Esophagus muscularis mucosa (tissue), 4 donors: ENCODE measurements at regions not wholly inside any gene's neighbourhood (a gene's known extent, or its start where the extent isn't known, plus 50 kb on each side); places are given as distances from the start of the nearest gene placed in this dataset.

Experiments
- DNase-seq: peaks from one replicate; pipeline ENCODE4 v3.0.0-alpha.2; 2017; ENCODE audit errors: extremely low spot score
- H3K27ac ChIP-seq, 4 donors: fragments of 200-600 bp; sonication (generic); replicated peaks in 1 of 4; 1 replicate in 3 of 4; 2 replicates in 1 of 4; pipeline ENCODE4 v1.5.1; 2016 to 2019; ENCODE audit warnings: mild to moderate bottlenecking in 1 of 4
- H3K27me3 ChIP-seq, 4 donors: fragments of 200-600 bp; sonication (generic); one replicate each; pipeline versions ENCODE4 v1.5.1 to v1.6.0; 2016 to 2019
- H3K36me3 ChIP-seq, 4 donors: fragments of 200-600 bp; sonication (generic); one replicate each; pipeline ENCODE4 v1.5.1; 2016 to 2019
- H3K4me1 ChIP-seq, 4 donors: fragments of 200-600 bp; sonication (generic); one replicate each; pipeline ENCODE4 v1.5.1; 2016 to 2019
- H3K4me3 ChIP-seq, 4 donors: fragments of 200-600 bp; sonication (generic); 1 replicate in 2 of 4; 2 replicates in 2 of 4; pipeline ENCODE4 v1.5.1; 2016 to 2019; ENCODE audit warnings: mild to moderate bottlenecking in 4 of 4, moderate library complexity in 1 of 4
- H3K9me3 ChIP-seq, 4 donors: fragments of 200-600 bp; sonication (generic); 1 replicate in 3 of 4; 2 replicates in 1 of 4; pipeline ENCODE4 v1.5.1; 2016 to 2019
- EP300 ChIP-seq: sonication (generic); formaldehyde crosslinking; IDR thresholded peaks from one replicate; pipeline ENCODE4 v1.6.1; 2017; ENCODE audit warnings: antibody characterized with exemption
- POLR2A ChIP-seq: fragments of 450-650 bp; IDR thresholded peaks from one replicate; pipeline ENCODE4 v1.6.1; 2017; ENCODE audit warnings: antibody characterized with exemption, moderate library complexity, mild to moderate bottlenecking, low read depth
- POLR2AphosphoS5 ChIP-seq, 2 donors: sonication (generic); formaldehyde crosslinking; IDR thresholded peaks; one replicate each; pipeline ENCODE4 v1.6.1; 2017; ENCODE audit warnings: antibody characterized with exemption in 2 of 2
- WGBS: methylation state at CpG from one replicate; pipeline ENCODE4 v1.1.5; 2018; 5-methylcytosine and 5-hydroxymethylcytosine counted together
- intact Hi-C: fragments of 100-400 bp; cut with DNase I; formaldehyde crosslinking; loops from one replicate; pipeline ENCODE4 v1.15.1; 2023
- TF ChIP-seq, protein P1 (sequence below), 3 experiments: fragments of 200-600 bp in 2 of 3; fragments of 450-650 bp in 1 of 3; sonication (generic) in 2 of 3; IDR thresholded peaks; one replicate each; pipeline ENCODE4 v1.5.1; 2017 to 2019; ENCODE audit warnings: antibody characterized with exemption in 3 of 3, mild to moderate bottlenecking in 2 of 3, moderate library complexity in 1 of 3

DNA sequence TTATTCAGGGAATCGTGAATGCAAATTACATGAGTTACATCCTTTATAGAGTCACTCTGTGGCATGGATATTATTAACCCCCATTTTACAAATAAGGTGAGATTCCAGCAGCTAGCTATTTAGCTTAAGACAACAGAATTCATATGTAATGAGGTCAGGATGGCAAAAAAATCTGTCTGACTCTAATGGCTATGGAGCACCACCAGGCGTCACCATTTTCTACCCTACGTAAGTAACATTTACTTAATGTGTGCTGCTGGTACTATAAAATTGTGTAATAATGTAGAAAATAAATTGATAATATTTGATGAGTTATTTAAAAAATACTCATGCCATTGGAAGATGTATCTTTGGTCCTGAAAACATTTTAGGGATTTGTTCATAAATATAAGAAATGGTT is 2040.1 kb upstream of the LRRTM1 start:
- Histone ChIP-seq H3K4me1 (no peaks in the 10 kb centered on the region), H3K9me3 (no peaks in the 10 kb centered on the region), H3K4me3 (no peak overlapping the region), H3K36me3 (no peaks in the 10 kb centered on the region), H3K27me3 (no peaks in the 10 kb centered on the region), H3K27ac (no peak overlapping the region)
- 88% methylated on average over 3 of the region's 3 CpGs for WGBS
- intact Hi-C loops, result no loop called here
- TF ChIP-seq EP300 (no peak), POLR2A (no peak), POLR2AphosphoS5 (IDR thresholded peaks at IDR 0.05) (no peak)
- TF ChIP-seq, protein P1, sequence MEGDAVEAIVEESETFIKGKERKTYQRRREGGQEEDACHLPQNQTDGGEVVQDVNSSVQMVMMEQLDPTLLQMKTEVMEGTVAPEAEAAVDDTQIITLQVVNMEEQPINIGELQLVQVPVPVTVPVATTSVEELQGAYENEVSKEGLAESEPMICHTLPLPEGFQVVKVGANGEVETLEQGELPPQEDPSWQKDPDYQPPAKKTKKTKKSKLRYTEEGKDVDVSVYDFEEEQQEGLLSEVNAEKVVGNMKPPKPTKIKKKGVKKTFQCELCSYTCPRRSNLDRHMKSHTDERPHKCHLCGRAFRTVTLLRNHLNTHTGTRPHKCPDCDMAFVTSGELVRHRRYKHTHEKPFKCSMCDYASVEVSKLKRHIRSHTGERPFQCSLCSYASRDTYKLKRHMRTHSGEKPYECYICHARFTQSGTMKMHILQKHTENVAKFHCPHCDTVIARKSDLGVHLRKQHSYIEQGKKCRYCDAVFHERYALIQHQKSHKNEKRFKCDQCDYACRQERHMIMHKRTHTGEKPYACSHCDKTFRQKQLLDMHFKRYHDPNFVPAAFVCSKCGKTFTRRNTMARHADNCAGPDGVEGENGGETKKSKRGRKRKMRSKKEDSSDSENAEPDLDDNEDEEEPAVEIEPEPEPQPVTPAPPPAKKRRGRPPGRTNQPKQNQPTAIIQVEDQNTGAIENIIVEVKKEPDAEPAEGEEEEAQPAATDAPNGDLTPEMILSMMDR (IDR thresholded peaks at IDR 0.05), result no peak
- DNase-seq, result no peak

DNA sequence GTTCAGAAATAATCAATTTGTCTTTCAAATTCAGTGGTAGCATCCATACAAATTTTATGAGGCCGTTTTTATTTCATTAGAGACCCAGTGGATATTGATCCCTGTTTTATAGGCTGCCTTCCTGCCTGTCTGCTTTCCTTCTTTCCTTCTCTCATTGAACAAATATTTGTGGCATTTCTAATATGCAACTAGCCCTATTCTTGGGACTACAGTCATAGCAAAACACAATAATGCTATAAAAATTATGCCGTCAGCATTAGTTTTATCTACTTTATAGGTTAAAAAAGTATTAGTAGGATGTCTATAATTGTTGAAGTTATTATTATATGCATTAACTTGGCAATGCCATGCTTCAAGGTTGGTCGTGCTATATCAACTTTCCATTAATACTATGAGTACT is 2037.8 kb upstream of the LRRTM1 start:
- no peak for DNase-seq
- H3K9me3 ChIP-seq, result peaks cover 0 to 3% (median 0%) of the 10 kb centered on the region in 4 donors
- H3K27ac ChIP-seq, result no peak overlapping the region
- H3K4me3 ChIP-seq, result no peak overlapping the region
- H3K27me3 ChIP-seq, result no peaks in the 10 kb centered on the region
- intact Hi-C loops, result no loop called here
- no peaks in the 10 kb centered on the region for H3K4me1 ChIP-seq
- 88% methylated on average over 3 of the region's 3 CpGs for WGBS
- no peak for TF ChIP-seq POLR2A
- TF ChIP-seq, protein P1 (IDR thresholded peaks at IDR 0.05), result no peak
- H3K36me3 ChIP-seq, result no peaks in the 10 kb centered on the region

DNA sequence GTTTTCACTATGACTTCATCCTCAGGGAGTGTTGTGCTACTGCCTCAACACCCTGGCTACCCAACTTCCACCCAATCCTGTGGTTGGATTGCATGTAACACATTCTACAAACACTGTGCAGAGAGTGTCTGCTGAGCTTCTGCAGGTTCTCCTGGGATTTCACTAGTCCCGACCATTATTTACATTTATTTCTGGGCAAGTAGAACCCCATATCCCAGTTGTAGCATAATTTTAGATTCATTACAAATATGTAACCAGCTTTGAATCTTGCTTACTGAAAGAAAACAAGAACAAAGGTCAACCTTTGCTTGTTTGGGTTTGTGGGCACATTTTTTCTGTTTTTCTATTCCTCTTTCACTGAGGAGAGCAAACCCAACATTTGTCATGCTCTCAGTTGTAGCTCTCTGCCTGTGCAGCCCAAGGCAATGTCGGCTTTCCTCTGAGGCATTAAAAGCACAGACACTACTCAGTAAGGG is 2036.1 kb upstream of the LRRTM1 start:
- H3K4me3 ChIP-seq, result no peak overlapping the region
- H3K27me3 ChIP-seq, result no peaks in the 10 kb centered on the region
- no peaks in the 10 kb centered on the region for H3K36me3 ChIP-seq
- no peak overlapping the region for H3K27ac ChIP-seq
- 75% methylated on average over 2 of the region's 2 CpGs for WGBS
- H3K9me3 ChIP-seq, result peaks cover 0 to 3% (median 0%) of the 10 kb centered on the region in 4 donors
- intact Hi-C loops, result no loop called here
- no peaks in the 10 kb centered on the region for H3K4me1 ChIP-seq
- TF ChIP-seq, protein P1 (IDR thresholded peaks at IDR 0.05), result no peak
- TF ChIP-seq POLR2AphosphoS5 (IDR thresholded peaks at IDR 0.05), result no peak
- no peak for DNase-seq

DNA sequence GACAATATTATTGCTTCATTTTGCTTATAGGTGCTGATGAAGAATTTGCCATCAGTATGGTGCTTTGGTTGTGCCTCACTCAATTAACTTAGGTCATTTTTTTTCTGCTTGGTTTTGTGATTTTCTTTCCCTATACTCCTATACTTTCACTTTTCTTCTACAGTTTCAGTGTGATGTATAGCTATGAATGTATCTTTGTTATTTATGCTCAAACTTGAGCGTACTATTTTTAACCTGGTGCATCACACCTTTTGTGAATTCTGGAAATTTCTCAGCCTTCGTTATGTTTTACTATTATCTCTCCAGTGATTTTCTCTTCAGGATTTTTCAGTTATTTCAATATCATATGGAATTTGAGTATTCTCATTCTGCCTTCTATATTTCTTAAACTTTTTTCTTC is 2035.3 kb upstream of the LRRTM1 start:
- TF ChIP-seq EP300 (no peak), POLR2AphosphoS5 (IDR thresholded peaks at IDR 0.05) (no peak), POLR2A (no peak)
- TF ChIP-seq, protein P1 (IDR thresholded peaks at IDR 0.05), result no peak
- H3K9me3 ChIP-seq, result peaks cover 0 to 3% (median 0%) of the 10 kb centered on the region in 4 donors
- no peak overlapping the region for H3K27ac ChIP-seq
- no peak for DNase-seq
- no peaks in the 10 kb centered on the region for H3K27me3 ChIP-seq
- intact Hi-C loops, result no loop called here
- H3K36me3 ChIP-seq, result no peaks in the 10 kb centered on the region
- no peaks in the 10 kb centered on the region for H3K4me1 ChIP-seq
- 92% methylated on average over 2 of the region's 2 CpGs for WGBS
- no peak overlapping the region for H3K4me3 ChIP-seq

DNA sequence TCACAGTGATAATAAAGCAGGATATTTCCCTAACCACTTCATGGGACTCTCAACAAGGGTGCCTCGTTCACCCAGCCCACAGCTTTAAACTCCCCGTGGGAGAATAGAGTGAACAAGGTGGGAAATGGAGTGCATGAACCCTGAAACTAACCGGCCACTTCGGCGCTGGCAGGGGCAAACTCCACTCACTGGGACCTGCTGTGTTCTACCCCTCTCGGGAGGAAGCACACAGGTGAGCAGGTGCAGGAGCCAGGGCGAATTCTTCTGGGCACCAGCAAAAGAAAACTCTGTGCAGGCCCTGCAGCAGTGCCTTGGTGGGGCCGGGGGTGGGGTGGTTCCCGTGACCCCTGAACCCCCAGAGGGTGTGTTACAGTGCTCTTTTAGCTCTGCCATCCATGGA is 2029.1 kb upstream of the LRRTM1 start:
- H3K27ac ChIP-seq, result no peak overlapping the region
- H3K36me3 ChIP-seq, result no peaks in the 10 kb centered on the region
- no peak overlapping the region for H3K4me3 ChIP-seq
- peaks cover 0 to 3% (median 0%) of the 10 kb centered on the region in 4 donors for H3K9me3 ChIP-seq
- TF ChIP-seq, protein P1 (IDR thresholded peaks at IDR 0.05), result no peak
- TF ChIP-seq POLR2A, result no peak
- TF ChIP-seq POLR2AphosphoS5 (IDR thresholded peaks at IDR 0.05), result no peak
- TF ChIP-seq EP300, result no peak
- 82% methylated on average over 5 of the region's 9 CpGs for WGBS
- H3K4me1 ChIP-seq, result no peaks in the 10 kb centered on the region
- DNase-seq, result no peak
- intact Hi-C loops, result no loop called here
- H3K27me3 ChIP-seq, result no peaks in the 10 kb centered on the region
